Activated naive CD8-positive, alpha-beta T cell treated with anti-CD3 and anti-CD28 coated beads, Interleukin-2, amount 50 U/mL, for 24 hours (primary cell): ENCODE measurements at regions not wholly inside any gene's neighbourhood (a gene's known extent, or its start where the extent isn't known, plus 50 kb on each side); places are given as distances from the start of the nearest gene placed in this dataset.
"Not testable (repeated sequence)": the region's sequence is repeated elsewhere in the genome, so short reads cannot be mapped to it uniquely, and the experiment has no call there.

ENCODE experiments used
- ATAC-seq: fragments of 150-1000 bp; cut with Tn5 transposase; one replicate; pipeline ENCODE4 v1.10.0; 2021
- DNase-seq: peaks from one replicate; pipeline ENCODE4 v3.0.0; 2021
- H3K27ac Mint-ChIP-seq: one replicate; pipeline ENCODE4 v1.8.0; 2021; ENCODE audit warnings: mild to moderate bottlenecking, mixed read lengths
- H3K27me3 Mint-ChIP-seq: one replicate; pipeline ENCODE4 v1.8.0; 2021; ENCODE audit warnings: mixed read lengths
- H3K36me3 Mint-ChIP-seq: one replicate; pipeline ENCODE4 v1.8.0; 2021; ENCODE audit warnings: low read depth, mixed read lengths
- H3K4me1 Mint-ChIP-seq: one replicate; pipeline ENCODE4 v1.8.0; 2021; ENCODE audit warnings: mixed read lengths
- H3K4me3 Mint-ChIP-seq: one replicate; pipeline ENCODE4 v1.8.0; 2021; ENCODE audit warnings: mild to moderate bottlenecking, moderate library complexity, mixed read lengths
- H3K9me3 Mint-ChIP-seq: one replicate; pipeline ENCODE4 v1.8.0; 2021; ENCODE audit warnings: mixed read lengths

DNA sequence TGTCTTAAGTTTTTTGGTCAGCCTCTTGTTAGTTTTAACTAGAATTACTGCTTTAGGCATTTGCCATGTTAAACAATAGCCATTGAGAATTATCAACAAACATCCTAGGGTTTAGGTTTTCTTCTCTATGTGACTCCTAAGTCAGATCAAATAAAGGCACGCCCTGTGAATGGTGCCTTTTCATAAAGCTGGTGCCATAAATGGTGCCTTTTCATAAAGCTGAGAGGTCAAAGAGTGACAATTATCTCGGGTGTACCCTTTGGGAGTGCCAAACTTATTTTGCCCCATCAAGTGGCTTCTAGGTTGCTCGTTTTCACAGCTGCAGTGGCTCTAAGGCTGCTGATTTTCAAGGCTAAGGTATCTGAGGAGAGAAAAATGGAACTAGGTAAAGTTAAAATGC, 391.6 kb downstream of the DMRTA1 start:
- Mint-ChIP-seq H3K36me3 (no peaks in the 10 kb centered on the region), H3K4me3 (no peak overlapping the region), H3K4me1 (no peaks in the 10 kb centered on the region), H3K9me3 (peaks cover 4% of the 10 kb centered on the region), H3K27ac (no peak overlapping the region), H3K27me3 (no peaks in the 10 kb centered on the region)
- DNase-seq, result no peak
- ATAC-seq, result no peak

GRCh38 chr9:22840641-22841040, 394.0 kb downstream of the DMRTA1 start:
- ATAC-seq, result no peak
- H3K27me3 Mint-ChIP-seq, result no peaks in the 10 kb centered on the region

DNA sequence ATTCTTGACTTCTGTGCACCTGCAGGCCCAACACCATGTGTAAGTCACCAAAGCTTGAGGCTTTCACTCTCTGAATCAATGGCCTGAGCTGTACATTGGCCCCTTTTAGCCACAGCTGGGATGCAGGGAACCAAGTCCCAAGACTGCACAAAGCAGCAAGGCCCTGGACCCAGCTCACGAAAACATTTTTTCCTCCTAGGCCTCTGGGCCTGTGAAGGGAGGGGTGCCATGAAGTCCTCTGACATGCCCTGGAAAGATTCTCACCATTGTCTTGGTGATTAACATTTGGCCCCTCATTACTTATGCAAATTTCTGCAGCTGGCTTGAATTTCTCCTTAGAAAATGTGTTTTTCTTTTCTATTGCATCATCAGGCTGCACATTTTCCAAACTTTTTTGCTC, 398.6 kb downstream of the DMRTA1 start:
- not testable (repeated sequence) for H3K36me3 Mint-ChIP-seq, H3K4me3 Mint-ChIP-seq, H3K4me1 Mint-ChIP-seq, H3K27ac Mint-ChIP-seq, H3K27me3 Mint-ChIP-seq, DNase-seq, ATAC-seq
- peaks cover 33% of the 10 kb centered on the region for H3K9me3 Mint-ChIP-seq

More at GRCh38 chr9:22840641-22841040, 394.0 kb downstream of the DMRTA1 start:
- H3K27ac Mint-ChIP-seq, result no peak overlapping the region
- no peak for DNase-seq
- H3K9me3 Mint-ChIP-seq, result peaks cover 14% of the 10 kb centered on the region
- no peaks in the 10 kb centered on the region for H3K36me3 Mint-ChIP-seq
- H3K4me1 Mint-ChIP-seq, result no peaks in the 10 kb centered on the region
- no peak overlapping the region for H3K4me3 Mint-ChIP-seq

DNA sequence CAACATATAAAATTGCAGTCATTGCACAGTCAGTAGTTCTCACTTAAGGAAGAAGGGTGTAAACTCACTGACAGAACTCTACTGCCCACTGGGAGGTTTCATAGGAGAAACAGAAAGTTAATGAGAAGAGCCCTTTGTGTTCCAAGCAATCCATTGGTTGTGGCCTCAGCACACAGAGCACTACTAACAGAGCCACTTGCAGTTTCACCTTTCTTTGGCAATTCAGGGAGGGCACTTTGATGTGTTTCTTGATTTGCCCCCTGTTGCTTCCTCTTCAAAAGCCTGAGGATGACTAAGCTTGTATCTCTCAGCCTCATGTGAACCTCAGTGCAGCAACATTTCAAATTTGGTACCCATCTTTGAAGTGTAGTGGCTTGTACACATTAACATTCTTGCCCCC, 409.4 kb downstream of the DMRTA1 start:
- H3K27ac Mint-ChIP-seq, result no peak overlapping the region
- no peak overlapping the region for H3K4me3 Mint-ChIP-seq
- no peaks in the 10 kb centered on the region for H3K4me1 Mint-ChIP-seq
- no peaks in the 10 kb centered on the region for H3K36me3 Mint-ChIP-seq
- DNase-seq (no peak), ATAC-seq (no peak)
- peaks cover 21% of the 10 kb centered on the region for H3K9me3 Mint-ChIP-seq
- H3K27me3 Mint-ChIP-seq, result no peaks in the 10 kb centered on the region

- Mint-ChIP-seq H3K9me3 (peaks cover 16% of the 10 kb centered on the region), H3K27me3 (no peaks in the 10 kb centered on the region), H3K4me3 (no peak overlapping the region), H3K27ac (no peak overlapping the region), H3K4me1 (no peaks in the 10 kb centered on the region), H3K36me3 (no peaks in the 10 kb centered on the region)
- DNase-seq (no peak), ATAC-seq (no peak)
Measured at GRCh38 chr9:22857316-22857715, 410.7 kb downstream of the DMRTA1 start.

- H3K4me1 Mint-ChIP-seq, result no peaks in the 10 kb centered on the region
- no peak for ATAC-seq
- peaks cover 23% of the 10 kb centered on the region for H3K9me3 Mint-ChIP-seq
- no peak overlapping the region for H3K4me3 Mint-ChIP-seq
- no peaks in the 10 kb centered on the region for H3K36me3 Mint-ChIP-seq
- no peaks in the 10 kb centered on the region for H3K27me3 Mint-ChIP-seq
- no peak overlapping the region for H3K27ac Mint-ChIP-seq
- DNase-seq, result no peak
Measured at GRCh38 chr9:22863106-22863505, 416.5 kb downstream of the DMRTA1 start.

GRCh38 chr9:22863736-22864135, 417.1 kb downstream of the DMRTA1 start:
- ATAC-seq (no peak), DNase-seq (no peak)
- H3K4me3 Mint-ChIP-seq, result no peak overlapping the region
- H3K27me3 Mint-ChIP-seq, result no peaks in the 10 kb centered on the region
- no peaks in the 10 kb centered on the region for H3K36me3 Mint-ChIP-seq
- no peak overlapping the region for H3K27ac Mint-ChIP-seq
- no peaks in the 10 kb centered on the region for H3K4me1 Mint-ChIP-seq
- peaks cover 23% of the 10 kb centered on the region for H3K9me3 Mint-ChIP-seq

- peaks cover 7% of the 10 kb centered on the region for H3K9me3 Mint-ChIP-seq
- H3K27me3 Mint-ChIP-seq, result no peaks in the 10 kb centered on the region
- no peaks in the 10 kb centered on the region for H3K4me1 Mint-ChIP-seq
- no peak overlapping the region for H3K27ac Mint-ChIP-seq
- no peak for DNase-seq
- no peak overlapping the region for H3K4me3 Mint-ChIP-seq
- ATAC-seq, result no peak
- H3K36me3 Mint-ChIP-seq, result no peaks in the 10 kb centered on the region
Measured at GRCh38 chr9:22893196-22893843, 446.7 kb downstream of the DMRTA1 start.

- no peak overlapping the region for H3K27ac Mint-ChIP-seq
- H3K36me3 Mint-ChIP-seq, result no peaks in the 10 kb centered on the region
- H3K4me1 Mint-ChIP-seq, result no peaks in the 10 kb centered on the region
- H3K27me3 Mint-ChIP-seq, result no peaks in the 10 kb centered on the region
- no peak for DNase-seq
- peaks cover 5% of the 10 kb centered on the region for H3K9me3 Mint-ChIP-seq
- no peak for ATAC-seq
- H3K4me3 Mint-ChIP-seq, result no peak overlapping the region
Measured at GRCh38 chr9:22898591-22898990, 452.0 kb downstream of the DMRTA1 start.

- no peaks in the 10 kb centered on the region for H3K4me1 Mint-ChIP-seq
- H3K4me3 Mint-ChIP-seq, result no peak overlapping the region
- ATAC-seq (no peak), DNase-seq (no peak)
- H3K36me3 Mint-ChIP-seq, result no peaks in the 10 kb centered on the region
- peaks cover 5% of the 10 kb centered on the region for H3K9me3 Mint-ChIP-seq
- no peak overlapping the region for H3K27ac Mint-ChIP-seq
- H3K27me3 Mint-ChIP-seq, result no peaks in the 10 kb centered on the region
Measured at GRCh38 chr9:22911632-22912031, 465.0 kb downstream of the DMRTA1 start.

- no peak overlapping the region for H3K4me3 Mint-ChIP-seq
- DNase-seq (no peak), ATAC-seq (no peak)
- no peaks in the 10 kb centered on the region for H3K36me3 Mint-ChIP-seq
- no peaks in the 10 kb centered on the region for H3K4me1 Mint-ChIP-seq
- no peak overlapping the region for H3K27ac Mint-ChIP-seq
- H3K9me3 Mint-ChIP-seq, result no peaks in the 10 kb centered on the region
- no peaks in the 10 kb centered on the region for H3K27me3 Mint-ChIP-seq
Measured at GRCh38 chr9:22913026-22913425, 466.4 kb downstream of the DMRTA1 start.

DNA sequence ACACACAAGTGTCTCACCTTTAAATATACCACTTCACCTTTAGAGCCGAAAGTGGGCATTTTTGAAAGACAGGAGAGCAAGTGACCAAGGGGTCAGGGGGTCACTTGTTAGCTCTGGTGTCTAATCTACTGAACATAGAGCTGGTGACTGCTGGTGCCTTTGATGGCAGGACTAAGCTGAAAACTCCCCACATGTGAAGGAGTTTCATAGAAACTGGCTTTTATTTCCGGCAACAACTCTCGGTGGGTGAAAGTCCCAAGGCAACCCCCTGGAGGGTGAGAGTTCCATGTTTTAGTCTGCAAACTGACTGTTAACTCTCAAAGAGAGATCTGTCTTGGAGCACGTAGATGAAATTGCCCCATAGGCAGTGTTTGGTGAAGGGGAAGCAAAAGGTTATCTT, 466.9 kb downstream of the DMRTA1 start:
- no peaks in the 10 kb centered on the region for H3K4me1 Mint-ChIP-seq
- H3K36me3 Mint-ChIP-seq, result no peaks in the 10 kb centered on the region
- no peak overlapping the region for H3K4me3 Mint-ChIP-seq
- H3K27me3 Mint-ChIP-seq, result no peaks in the 10 kb centered on the region
- DNase-seq (no peak), ATAC-seq (no peak)
- H3K27ac Mint-ChIP-seq, result no peak overlapping the region
- no peaks in the 10 kb centered on the region for H3K9me3 Mint-ChIP-seq

DNA sequence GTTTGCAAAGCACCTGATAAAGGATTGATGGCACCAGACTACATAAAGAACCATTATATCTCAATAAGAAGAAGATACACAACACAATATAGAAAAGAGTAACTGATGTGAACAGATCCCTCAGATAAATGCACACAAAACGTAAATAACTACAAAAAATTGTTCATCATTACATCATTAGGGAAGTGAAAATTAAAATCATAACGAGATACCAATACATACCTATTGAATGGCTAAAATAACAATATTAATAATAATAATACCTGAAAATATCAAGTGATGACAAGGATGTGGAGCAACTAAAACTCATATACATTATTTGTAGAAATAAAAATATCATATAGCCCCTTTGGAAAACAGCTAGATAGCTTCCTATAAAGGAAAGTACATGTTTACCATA, 469.5 kb downstream of the DMRTA1 start:
- Mint-ChIP-seq H3K4me1 (no peaks in the 10 kb centered on the region), H3K36me3 (no peaks in the 10 kb centered on the region), H3K27ac (no peak overlapping the region), H3K4me3 (no peak overlapping the region), H3K9me3 (peaks cover under 1% of the 10 kb centered on the region), H3K27me3 (no peaks in the 10 kb centered on the region)
- ATAC-seq (no peak), DNase-seq (no peak)

- Mint-ChIP-seq H3K9me3 (peaks cover 5% of the 10 kb centered on the region), H3K27me3 (no peaks in the 10 kb centered on the region), H3K27ac (no peak overlapping the region), H3K4me3 (no peak overlapping the region), H3K36me3 (no peaks in the 10 kb centered on the region), H3K4me1 (no peaks in the 10 kb centered on the region)
- DNase-seq (no peak), ATAC-seq (no peak)
Measured at GRCh38 chr9:22919423-22919822, 472.8 kb downstream of the DMRTA1 start.

GRCh38 chr9:22921742-22922141, 475.1 kb downstream of the DMRTA1 start:
- Mint-ChIP-seq H3K9me3 (peaks cover 12% of the 10 kb centered on the region), H3K27ac (no peak overlapping the region), H3K36me3 (no peaks in the 10 kb centered on the region), H3K27me3 (no peaks in the 10 kb centered on the region), H3K4me3 (no peak overlapping the region), H3K4me1 (no peaks in the 10 kb centered on the region)
- no peak for DNase-seq
- no peak for ATAC-seq

- Mint-ChIP-seq H3K9me3 (peaks cover 13% of the 10 kb centered on the region), H3K27ac (no peak overlapping the region), H3K4me1 (no peaks in the 10 kb centered on the region), H3K36me3 (no peaks in the 10 kb centered on the region), H3K27me3 (no peaks in the 10 kb centered on the region), H3K4me3 (no peak overlapping the region)
- ATAC-seq (no peak), DNase-seq (no peak)
Measured at GRCh38 chr9:22922222-22922621, 475.6 kb downstream of the DMRTA1 start.
